Neural progenitor cell (in vitro differentiated cells): ENCODE measurements at regions not wholly inside any gene's neighbourhood (a gene's known extent, or its start where the extent isn't known, plus 50 kb on each side); places are given as distances from the start of the nearest gene placed in this dataset.

Experiments used
- CTCF ChIP-seq: fragments of 200-600 bp; sonication (generic); IDR thresholded peaks from 2 replicates; pipeline ENCODE4 v1.5.1; 2017; ENCODE audit warnings: antibody characterized with exemption, mild to moderate bottlenecking
- EZH2 ChIP-seq: fragments of 200-600 bp; sonication (generic); IDR thresholded peaks from 2 replicates; pipeline ENCODE4 v1.6.1; 2017; ENCODE audit warnings: antibody characterized with exemption, mild to moderate bottlenecking, moderate library complexity

- TF ChIP-seq EZH2 (no peak), CTCF (no peak)
Observed at GRCh38 chr18:60503199-60503598, 130.6 kb upstream of the MC4R start.
